Psoas muscle (tissue), 7 donors: ENCODE measurements at regions not wholly inside any gene's neighbourhood (a gene's known extent, or its start where the extent isn't known, plus 50 kb on each side); places are given as distances from the start of the nearest gene placed in this dataset.

Source experiments
- ATAC-seq, 4 donors: fragments of 200-7000 bp; cut with Tn5 transposase; one replicate each; pipeline ENCODE4 v1.9.1; 2020; ENCODE audit warnings: moderate library complexity in 3 of 4, mild to moderate bottlenecking in 2 of 4
- DNase-seq, 2 donors: peaks; one replicate each; pipeline ENCODE4 v3.0.0-alpha.2; 2020
- H3K27ac ChIP-seq: fragments of 200-600 bp; one replicate; pipeline ENCODE4 v1.8.0; 2022
- H3K27me3 ChIP-seq, 3 donors: fragments of 200-600 bp in 1 of 3; one replicate each; pipeline versions ENCODE4 v1.6.1 to v1.8.0; 2013 to 2022; ENCODE audit warnings: low read length in 2 of 3, mild to moderate bottlenecking in 2 of 3, moderate library complexity in 1 of 3; ENCODE audit not compliant: insufficient read depth in 3 of 3
- H3K36me3 ChIP-seq, 2 donors: fragments of 200-600 bp in 1 of 2; one replicate each; pipeline versions ENCODE4 v1.6.1 to v1.8.0; 2013 to 2022; ENCODE audit warnings: low read depth in 1 of 2, mild to moderate bottlenecking in 1 of 2, moderate library complexity in 1 of 2; ENCODE audit not compliant: insufficient read depth in 1 of 2
- H3K4me1 ChIP-seq: fragments of 200-600 bp; one replicate; pipeline ENCODE4 v1.8.0; 2022
- H3K4me3 ChIP-seq: fragments of 200-600 bp; one replicate; pipeline ENCODE4 v1.8.0; 2022; ENCODE audit warnings: mild to moderate bottlenecking
- H3K9me3 ChIP-seq: fragments of 200-600 bp; one replicate; pipeline ENCODE4 v1.8.0; 2022
- WGBS, 3 donors: extraction: QIAGEN DNeasy Blood & Tissue Kit; methylation state at CpG; one replicate each; pipeline versions ENCODE4 v1.1.6 to v1.1.7; 2013; 5-methylcytosine and 5-hydroxymethylcytosine counted together
- intact Hi-C, 2 donors: fragments of 100-400 bp; cut with DNase I; formaldehyde crosslinking; loops; one replicate each; pipeline versions ENCODE4 v1.11.0 to v1.14.2; 2022
- TF ChIP-seq, protein P1 (sequence below): fragments of 200-600 bp; IDR thresholded peaks from one replicate; pipeline ENCODE4 v1.8.0; 2022; ENCODE audit warnings: antibody characterized with exemption
- donor health status: healthy with polysubstance abuse.
- donor health status: DM: no; HTN: no; CAD: no; lungs with moderate emphysema.
- donor health status: Bipolar disorder and iron deficiency.
- donor health status: healthy.
- donor health status: DM: yes; HTN: yes; CAD: no.
- donor health status: DM: no; HTN: no; CAD: no.
- donor health status: DM: yes; HTN: yes; CAD: no.

DNA sequence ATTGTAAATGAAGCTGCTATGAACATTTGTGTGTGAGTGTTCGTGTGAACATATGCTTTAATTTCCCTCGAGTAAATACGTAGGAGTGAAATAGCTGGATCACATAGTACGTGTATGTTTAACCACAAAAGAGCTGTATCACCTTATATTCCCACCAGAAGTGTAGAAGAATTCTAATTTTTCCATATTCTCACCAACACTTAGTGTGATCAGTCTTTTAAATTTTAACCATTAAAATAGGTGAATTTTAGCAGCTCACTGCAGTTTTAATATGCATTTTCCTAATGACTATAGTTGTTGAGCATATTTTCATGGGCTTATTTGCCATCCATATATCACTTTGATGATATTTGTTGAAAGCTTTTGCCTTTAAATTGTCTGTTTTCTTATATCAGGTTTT is 741.2 kb downstream of the PTPRU start:
- H3K27ac ChIP-seq, result no peak overlapping the region
- TF ChIP-seq, protein P1, sequence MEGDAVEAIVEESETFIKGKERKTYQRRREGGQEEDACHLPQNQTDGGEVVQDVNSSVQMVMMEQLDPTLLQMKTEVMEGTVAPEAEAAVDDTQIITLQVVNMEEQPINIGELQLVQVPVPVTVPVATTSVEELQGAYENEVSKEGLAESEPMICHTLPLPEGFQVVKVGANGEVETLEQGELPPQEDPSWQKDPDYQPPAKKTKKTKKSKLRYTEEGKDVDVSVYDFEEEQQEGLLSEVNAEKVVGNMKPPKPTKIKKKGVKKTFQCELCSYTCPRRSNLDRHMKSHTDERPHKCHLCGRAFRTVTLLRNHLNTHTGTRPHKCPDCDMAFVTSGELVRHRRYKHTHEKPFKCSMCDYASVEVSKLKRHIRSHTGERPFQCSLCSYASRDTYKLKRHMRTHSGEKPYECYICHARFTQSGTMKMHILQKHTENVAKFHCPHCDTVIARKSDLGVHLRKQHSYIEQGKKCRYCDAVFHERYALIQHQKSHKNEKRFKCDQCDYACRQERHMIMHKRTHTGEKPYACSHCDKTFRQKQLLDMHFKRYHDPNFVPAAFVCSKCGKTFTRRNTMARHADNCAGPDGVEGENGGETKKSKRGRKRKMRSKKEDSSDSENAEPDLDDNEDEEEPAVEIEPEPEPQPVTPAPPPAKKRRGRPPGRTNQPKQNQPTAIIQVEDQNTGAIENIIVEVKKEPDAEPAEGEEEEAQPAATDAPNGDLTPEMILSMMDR, result no peak
- intact Hi-C loops, result no loop called here

DNA sequence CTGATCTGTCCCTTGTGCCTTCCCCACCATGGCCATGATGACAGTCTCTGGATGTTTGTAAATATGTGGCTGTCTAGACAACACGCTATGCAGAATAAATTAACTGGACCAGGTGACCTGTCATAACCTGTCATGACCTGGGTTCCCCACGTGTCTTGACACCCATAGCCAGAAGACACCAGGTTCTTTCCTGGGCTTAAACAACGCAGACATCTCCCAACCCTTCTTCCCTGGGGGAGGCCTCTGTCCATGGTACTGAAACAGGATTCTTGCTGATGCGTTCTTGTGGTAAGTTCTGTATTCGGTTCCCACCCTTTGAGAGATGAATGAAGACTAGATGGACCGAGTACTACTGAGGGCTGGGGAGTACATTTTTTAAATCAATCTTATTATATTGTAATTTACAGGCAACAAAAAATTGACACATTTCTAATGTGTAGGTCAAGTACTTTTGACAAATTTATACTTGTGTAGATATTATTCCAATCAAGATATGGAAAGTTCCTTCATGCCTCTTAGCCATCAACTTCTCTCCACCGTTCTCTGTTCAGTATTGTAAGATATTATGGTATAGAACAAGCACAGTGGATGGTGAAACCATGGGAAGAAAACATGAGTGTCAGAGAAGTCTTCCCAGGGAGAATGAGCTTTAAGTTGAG is 738.8 kb downstream of the PTPRU start:
- intact Hi-C loops, result no loop called here

More for the DNA sequence above, 741.2 kb downstream of the PTPRU start:
- H3K4me1 ChIP-seq, result no peaks in the 10 kb centered on the region
- WGBS, 3 donors, result 61 to 67% (median 63%) methylated on average over 4 of the region's 4 CpGs
- no peak overlapping the region for H3K4me3 ChIP-seq
- ATAC-seq (no peak), DNase-seq (no peak)
- peaks cover 11% of the 10 kb centered on the region for H3K9me3 ChIP-seq
- H3K27me3 ChIP-seq, result peaks cover 0 to 7% (median 1%) of the 10 kb centered on the region in 3 donors
- H3K36me3 ChIP-seq, result no peaks in the 10 kb centered on the region

DNA sequence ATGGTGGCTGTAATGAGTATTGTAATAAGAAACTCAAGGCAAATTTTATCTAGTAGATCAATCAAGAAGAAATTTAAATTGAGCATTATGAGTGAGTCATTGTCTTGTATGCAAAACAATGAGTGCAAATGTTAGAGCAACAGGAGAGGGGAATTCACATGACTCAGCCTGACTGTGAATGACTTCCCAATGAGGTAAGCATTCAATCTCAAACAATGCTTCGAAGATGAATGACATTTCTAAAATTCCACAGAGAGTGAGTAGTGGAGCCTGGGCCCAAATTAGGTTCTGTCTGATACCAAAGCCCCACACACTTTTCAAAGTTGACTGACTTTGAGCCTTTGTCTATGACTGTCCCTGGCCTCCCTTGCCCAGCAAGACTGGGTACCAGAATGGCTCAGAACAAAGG is 738.0 kb downstream of the PTPRU start:
- H3K27me3 ChIP-seq, result peaks cover 0 to 7% (median 0%) of the 10 kb centered on the region in 3 donors
- intact Hi-C loops, result no loop called here
- TF ChIP-seq, protein P1, result no peak
- no peaks in the 10 kb centered on the region for H3K36me3 ChIP-seq
- H3K9me3 ChIP-seq, result peaks cover 11% of the 10 kb centered on the region
- H3K27ac ChIP-seq, result no peak overlapping the region
- DNase-seq (no peak), ATAC-seq (no peak)
- H3K4me1 ChIP-seq, result no peaks in the 10 kb centered on the region
- WGBS, 3 donors, result 18 to 31% (median 25%) methylated on average over 1 of the region's 1 CpG
- no peak overlapping the region for H3K4me3 ChIP-seq

More for the DNA sequence above, 738.8 kb downstream of the PTPRU start:
- WGBS, 3 donors, result 24 to 30% (median 30%) methylated on average over 7 of the region's 7 CpGs
- Histone ChIP-seq H3K9me3 (peaks cover 11% of the 10 kb centered on the region), H3K4me3 (no peak overlapping the region), H3K4me1 (no peaks in the 10 kb centered on the region), H3K27me3 (peaks cover 0 to 7% (median 0%) of the 10 kb centered on the region in 3 donors), H3K36me3 (no peaks in the 10 kb centered on the region), H3K27ac (no peak overlapping the region)
- ATAC-seq, result no peak
- no peak for DNase-seq
- TF ChIP-seq, protein P1, result no peak

DNA sequence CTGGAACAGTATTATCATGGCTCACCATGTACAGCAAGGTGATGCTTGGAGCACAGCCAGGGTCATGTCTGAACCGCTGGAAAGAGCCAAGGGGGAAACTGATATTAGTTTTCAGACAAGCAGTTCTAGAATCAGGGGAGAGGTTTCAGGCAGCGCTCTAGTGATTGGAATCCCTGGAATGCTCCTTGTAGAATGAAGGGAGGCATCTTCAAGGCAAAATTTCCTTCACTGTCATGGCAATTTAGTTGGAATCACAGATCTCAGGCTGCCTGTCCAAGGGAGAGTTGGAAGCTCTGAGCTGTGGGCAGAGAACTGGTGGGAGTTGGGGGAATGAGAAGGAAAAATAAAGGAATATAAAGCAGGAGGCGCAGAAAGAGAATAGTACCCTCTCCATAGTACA is 737.1 kb downstream of the PTPRU start:
- Histone ChIP-seq H3K27me3 (peaks cover 0 to 11% (median 0%) of the 10 kb centered on the region in 3 donors), H3K36me3 (no peaks in the 10 kb centered on the region), H3K4me1 (no peaks in the 10 kb centered on the region), H3K27ac (no peak overlapping the region), H3K4me3 (no peak overlapping the region), H3K9me3 (peaks cover 11% of the 10 kb centered on the region)
- intact Hi-C loops, result no loop called here
- TF ChIP-seq, protein P1, result no peak
- ATAC-seq (no peak), DNase-seq (no peak)
- 46 to 61% (median 55%) methylated on average over 3 of the region's 3 CpGs for WGBS, 3 donors
